Testis (tissue), 2 donors: ENCODE measurements at regions not wholly inside any gene's neighbourhood (a gene's known extent, or its start where the extent isn't known, plus 50 kb on each side); places are given as distances from the start of the nearest gene placed in this dataset.

Source experiments
- DNase-seq: peaks from one replicate; pipeline ENCODE4 v3.0.0-alpha.2; 2019
- H3K27ac ChIP-seq, 2 donors: fragments of 200-600 bp; sonication (generic); one replicate each; pipeline ENCODE4 v1.5.1; 2019
- H3K27me3 ChIP-seq: fragments of 200-600 bp; sonication (generic); one replicate; pipeline ENCODE4 v1.5.1; 2019
- H3K36me3 ChIP-seq: fragments of 200-600 bp; sonication (generic); one replicate; pipeline ENCODE4 v1.5.1; 2017; ENCODE audit warnings: low read depth; ENCODE audit errors: missing control alignments
- H3K4me1 ChIP-seq: fragments of 200-600 bp; sonication (generic); one replicate; pipeline ENCODE4 v1.5.1; 2019
- H3K4me3 ChIP-seq, 2 donors: fragments of 200-600 bp; sonication (generic); one replicate each; pipeline ENCODE4 v1.5.1; 2017 to 2019
- H3K9me3 ChIP-seq: fragments of 200-600 bp; sonication (generic); one replicate; pipeline ENCODE4 v1.5.1; 2017
- CTCF ChIP-seq, 3 experiments: fragments of 450-650 bp in 2 of 3; fragments of 200-600 bp in 1 of 3; sonication (generic) in 1 of 3; IDR thresholded peaks; one replicate each; pipeline ENCODE4 v1.5.1; 2016 to 2019; ENCODE audit warnings: antibody characterized with exemption in 3 of 3, mild to moderate bottlenecking in 2 of 3, moderate library complexity in 1 of 3
- POLR2A ChIP-seq: fragments of 450-650 bp; IDR thresholded peaks from one replicate; pipeline ENCODE4 v1.6.1; 2017; ENCODE audit warnings: antibody characterized with exemption, mild to moderate bottlenecking, moderate library complexity
- WGBS, 2 donors: methylation state at CpG; one replicate each; pipeline ENCODE4 v1.1.5; 2018; 5-methylcytosine and 5-hydroxymethylcytosine counted together
- intact Hi-C: fragments of 100-400 bp; cut with DNase I; formaldehyde crosslinking; loops from one replicate; pipeline ENCODE4 v1.15.1; 2023; ENCODE audit warnings: low total_unique reads

GRCh38 chr14:98835825-98836100, 436.2 kb downstream of the BCL11B start:
- 66 to 87% methylated on average over 2 of the region's 2 CpGs for WGBS, 2 donors
- H3K36me3 ChIP-seq: no peaks in the 10 kb centered on the region
- intact Hi-C loops: no loop called here
- DNase-seq: no peak
- H3K27ac ChIP-seq: no peak overlapping the region
- no peak for TF ChIP-seq CTCF (IDR thresholded peaks at IDR 0.05)
- TF ChIP-seq POLR2A: no peak
- H3K4me1 ChIP-seq: no peaks in the 10 kb centered on the region
- no peaks in the 10 kb centered on the region for H3K27me3 ChIP-seq
- no peaks in the 10 kb centered on the region for H3K9me3 ChIP-seq
- H3K4me3 ChIP-seq: no peak overlapping the region

GRCh38 chr14:98840091-98840490, 431.9 kb downstream of the BCL11B start:
- 50 to 59% methylated on average over 4 of the region's 4 CpGs for WGBS, 2 donors
- TF ChIP-seq POLR2A (no peak), CTCF (IDR thresholded peaks at IDR 0.05) (no peak)
- H3K4me1 ChIP-seq: no peaks in the 10 kb centered on the region
- no peak overlapping the region for H3K4me3 ChIP-seq
- H3K9me3 ChIP-seq: no peaks in the 10 kb centered on the region
- no peak for DNase-seq
- no peak overlapping the region for H3K27ac ChIP-seq
- intact Hi-C loops: no loop called here
- no peaks in the 10 kb centered on the region for H3K36me3 ChIP-seq
- no peaks in the 10 kb centered on the region for H3K27me3 ChIP-seq

- intact Hi-C loops: no loop called here
- no peaks in the 10 kb centered on the region for H3K27me3 ChIP-seq
- TF ChIP-seq POLR2A (no peak), CTCF (IDR thresholded peaks at IDR 0.05) (no peak)
- H3K36me3 ChIP-seq: no peaks in the 10 kb centered on the region
- H3K4me1 ChIP-seq: no peaks in the 10 kb centered on the region
- 68 to 83% methylated on average over 4 to 6 of the region's 6 CpGs for WGBS, 2 donors
- no peak overlapping the region for H3K4me3 ChIP-seq
- no peak for DNase-seq
- H3K9me3 ChIP-seq: no peaks in the 10 kb centered on the region
- H3K27ac ChIP-seq: no peak overlapping the region
These were observed 431.5 kb downstream of the BCL11B start for GRCh38 chr14:98840511-98840910.

- no peaks in the 10 kb centered on the region for H3K4me1 ChIP-seq
- H3K27ac ChIP-seq: no peak overlapping the region
- DNase-seq: no peak
- H3K9me3 ChIP-seq: no peaks in the 10 kb centered on the region
- TF ChIP-seq CTCF (IDR thresholded peaks at IDR 0.05) (no peak), POLR2A (no peak)
- no peak overlapping the region for H3K4me3 ChIP-seq
- intact Hi-C loops: no loop called here
- no peaks in the 10 kb centered on the region for H3K36me3 ChIP-seq
- no peaks in the 10 kb centered on the region for H3K27me3 ChIP-seq
These were observed 427.5 kb downstream of the BCL11B start for GRCh38 chr14:98844456-98844855.

- no peaks in the 10 kb centered on the region for H3K27me3 ChIP-seq
- H3K36me3 ChIP-seq: no peaks in the 10 kb centered on the region
- no peak for TF ChIP-seq POLR2A
- no peak for TF ChIP-seq CTCF (IDR thresholded peaks at IDR 0.05)
- H3K9me3 ChIP-seq: no peaks in the 10 kb centered on the region
- H3K4me1 ChIP-seq: no peaks in the 10 kb centered on the region
- intact Hi-C loops: no loop called here
- DNase-seq: no peak
- H3K4me3 ChIP-seq: no peak overlapping the region
- no peak overlapping the region for H3K27ac ChIP-seq
- WGBS, 2 donors: 80 to 83% methylated on average over 11 of the region's 11 CpGs
These were observed 424.2 kb downstream of the BCL11B start for GRCh38 chr14:98847521-98848468.
